Ovary (tissue), 7 donors: ENCODE measurements at regions not wholly inside any gene's neighbourhood (a gene's known extent, or its start where the extent isn't known, plus 50 kb on each side); places are given as distances from the start of the nearest gene placed in this dataset.
A peak's percentile ranks its signal among the peaks of the same experiment; 100 is the strongest.

ENCODE experiments used
- DNase-seq, 5 donors: peaks; one replicate each; pipeline ENCODE4 v3.0.0-alpha.2; 2019 to 2020
- H3K27ac ChIP-seq, 2 donors: fragments of 200-600 bp; one replicate each; pipeline versions ENCODE4 v1.5.1 to v1.8.0; 2019 to 2022
- H3K27me3 ChIP-seq: fragments of 200-600 bp; one replicate; pipeline ENCODE4 v1.8.0; 2022
- H3K36me3 ChIP-seq: fragments of 200-600 bp; sonication (generic); one replicate; pipeline ENCODE4 v1.5.1; 2019
- H3K4me1 ChIP-seq: one replicate; pipeline ENCODE4 v1.8.1; 2013; ENCODE audit warnings: mild to moderate bottlenecking, moderate library complexity; ENCODE audit not compliant: insufficient read depth
- H3K4me3 ChIP-seq: fragments of 200-600 bp; sonication (generic); one replicate; pipeline ENCODE4 v1.5.1; 2017
- H3K9me3 ChIP-seq, 2 donors: fragments of 200-600 bp in 1 of 2; sonication (generic) in 1 of 2; one replicate each; pipeline versions ENCODE4 v1.5.1 to v1.8.1; 2013 to 2019; ENCODE audit warnings: mild to moderate bottlenecking in 1 of 2, moderate library complexity in 1 of 2
- EP300 ChIP-seq: sonication (generic); formaldehyde crosslinking; IDR thresholded peaks from one replicate; pipeline ENCODE4 v1.6.1; 2017; ENCODE audit warnings: antibody characterized with exemption
- POLR2A ChIP-seq: fragments of 450-650 bp; IDR thresholded peaks from one replicate; pipeline ENCODE4 v1.6.1; 2017; ENCODE audit warnings: antibody characterized with exemption, mild to moderate bottlenecking, moderate library complexity
- WGBS, 3 donors: extraction: QIAGEN DNeasy Blood & Tissue Kit in 1 of 3; methylation state at CpG; one replicate each; pipeline versions ENCODE4 v1.1.5 to v1.1.7; 2013 to 2017; 5-methylcytosine and 5-hydroxymethylcytosine counted together
- intact Hi-C, 4 donors: fragments of 100-400 bp; cut with DNase I; formaldehyde crosslinking; loops; one replicate each; pipeline versions ENCODE4 v1.11.0 to v1.15.1; 2022 to 2023
- TF ChIP-seq, protein P1 (sequence below), 3 donors: fragments of 450-650 bp in 2 of 3; fragments of 200-600 bp in 1 of 3; IDR thresholded peaks; one replicate each; pipeline versions ENCODE4 v1.5.1 to v1.8.0; 2016 to 2022; ENCODE audit warnings: antibody characterized with exemption in 3 of 3, mild to moderate bottlenecking in 1 of 3
- donor health status: DM: no; HTN: no; CAD: no; lungs with moderate emphysema.
- donor health status: DM: no; HTN: no; CAD: no.
- donor health status: Bipolar disorder and iron deficiency.
- donor health status: DM: no; HTN: no; CAD: no.
- donor health status: DM: yes; HTN: yes; CAD: no.

DNA sequence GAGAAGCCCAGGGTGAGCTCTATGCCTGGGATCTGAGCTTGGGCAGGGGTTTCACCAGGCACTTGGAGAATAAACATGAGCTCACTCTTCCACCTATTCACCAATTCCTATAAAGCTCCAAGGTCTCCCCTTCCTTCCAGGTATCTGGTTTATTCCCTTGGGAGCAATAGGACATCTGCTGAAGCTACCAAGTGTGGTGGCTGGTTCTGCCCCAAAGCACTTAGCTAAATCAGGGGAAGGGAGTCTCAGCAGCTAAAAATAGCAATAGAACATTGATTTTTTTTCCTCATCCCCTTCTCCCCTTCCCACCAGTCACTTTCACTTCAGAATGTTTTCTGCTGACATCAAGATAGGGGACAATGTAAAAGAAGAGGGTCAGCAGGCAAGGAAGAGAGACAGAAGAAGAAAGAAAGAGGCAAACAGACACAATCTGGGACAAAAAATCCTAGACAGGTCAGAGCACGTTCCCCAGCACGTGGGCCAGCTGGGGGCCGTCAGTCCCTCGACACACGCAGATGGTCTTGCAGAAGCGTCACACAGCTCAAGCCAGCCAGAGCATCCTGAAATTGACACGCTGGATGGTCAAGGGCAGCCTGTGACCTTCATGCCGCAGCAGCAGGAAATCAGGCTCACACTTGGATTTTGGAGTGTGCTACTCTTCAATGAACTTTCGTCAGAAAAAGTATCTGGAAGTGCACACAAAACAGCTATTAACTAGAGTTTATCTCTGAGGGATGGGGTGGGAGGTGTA lies 176.0 kb downstream of the ZNF608 start:
- no peaks in the 10 kb centered on the region for H3K9me3 ChIP-seq
- no peaks in the 10 kb centered on the region for H3K27me3 ChIP-seq
- no peak overlapping the region for H3K4me3 ChIP-seq
- no peak overlapping the region for H3K27ac ChIP-seq
- no peak for TF ChIP-seq EP300
- TF ChIP-seq, protein P1, sequence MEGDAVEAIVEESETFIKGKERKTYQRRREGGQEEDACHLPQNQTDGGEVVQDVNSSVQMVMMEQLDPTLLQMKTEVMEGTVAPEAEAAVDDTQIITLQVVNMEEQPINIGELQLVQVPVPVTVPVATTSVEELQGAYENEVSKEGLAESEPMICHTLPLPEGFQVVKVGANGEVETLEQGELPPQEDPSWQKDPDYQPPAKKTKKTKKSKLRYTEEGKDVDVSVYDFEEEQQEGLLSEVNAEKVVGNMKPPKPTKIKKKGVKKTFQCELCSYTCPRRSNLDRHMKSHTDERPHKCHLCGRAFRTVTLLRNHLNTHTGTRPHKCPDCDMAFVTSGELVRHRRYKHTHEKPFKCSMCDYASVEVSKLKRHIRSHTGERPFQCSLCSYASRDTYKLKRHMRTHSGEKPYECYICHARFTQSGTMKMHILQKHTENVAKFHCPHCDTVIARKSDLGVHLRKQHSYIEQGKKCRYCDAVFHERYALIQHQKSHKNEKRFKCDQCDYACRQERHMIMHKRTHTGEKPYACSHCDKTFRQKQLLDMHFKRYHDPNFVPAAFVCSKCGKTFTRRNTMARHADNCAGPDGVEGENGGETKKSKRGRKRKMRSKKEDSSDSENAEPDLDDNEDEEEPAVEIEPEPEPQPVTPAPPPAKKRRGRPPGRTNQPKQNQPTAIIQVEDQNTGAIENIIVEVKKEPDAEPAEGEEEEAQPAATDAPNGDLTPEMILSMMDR (IDR thresholded peaks at IDR 0.05): no peak
- TF ChIP-seq POLR2A: no peak
- WGBS, 3 donors: 3 to 9% (median 4%) methylated on average over 9 of the region's 9 CpGs
- DNase-seq: peak; percentile 32 to 72 (median 46)
- H3K4me1 ChIP-seq: peaks cover 2% of the 10 kb centered on the region
- intact Hi-C loops: no loop called here
- no peaks in the 10 kb centered on the region for H3K36me3 ChIP-seq

DNA sequence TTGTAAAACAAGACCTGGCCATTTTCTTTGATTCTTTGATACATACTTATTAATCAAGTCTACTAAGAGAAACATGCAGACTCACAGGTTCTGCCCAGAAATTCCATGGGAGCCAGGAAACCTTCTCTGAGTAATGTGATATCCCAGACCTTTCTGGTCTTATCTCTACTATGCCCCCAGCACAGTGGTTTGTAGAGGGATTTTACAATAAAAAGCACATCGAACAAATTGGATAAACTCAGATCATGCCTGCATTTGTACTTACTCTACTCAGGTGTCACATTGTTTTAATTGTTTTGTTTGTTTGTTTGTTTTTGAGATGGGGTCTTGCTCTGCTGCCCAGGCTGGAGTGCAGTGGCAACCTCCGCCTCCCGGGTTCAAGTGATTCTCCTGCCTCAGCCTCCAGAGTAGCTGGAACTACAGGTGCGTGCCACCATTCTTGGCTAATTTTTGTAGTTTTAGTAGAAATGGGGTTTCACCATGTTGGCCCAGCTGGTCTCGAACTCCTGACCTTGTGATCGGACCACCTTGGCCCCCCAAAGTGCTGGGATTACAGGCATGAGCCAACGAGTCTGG lies 179.5 kb downstream of the ZNF608 start:
- H3K4me3 ChIP-seq: no peak overlapping the region
- TF ChIP-seq EP300 (no peak), POLR2A (no peak)
- TF ChIP-seq, protein P1 (IDR thresholded peaks at IDR 0.05): no peak
- no peaks in the 10 kb centered on the region for H3K36me3 ChIP-seq
- 88 to 95% (median 92%) methylated on average over 7 of the region's 7 CpGs for WGBS, 3 donors
- no peaks in the 10 kb centered on the region for H3K27me3 ChIP-seq
- H3K4me1 ChIP-seq: peaks cover 2% of the 10 kb centered on the region
- no peak for DNase-seq
- intact Hi-C loops: no loop called here
- H3K27ac ChIP-seq: no peak overlapping the region
- H3K9me3 ChIP-seq: no peaks in the 10 kb centered on the region

DNA sequence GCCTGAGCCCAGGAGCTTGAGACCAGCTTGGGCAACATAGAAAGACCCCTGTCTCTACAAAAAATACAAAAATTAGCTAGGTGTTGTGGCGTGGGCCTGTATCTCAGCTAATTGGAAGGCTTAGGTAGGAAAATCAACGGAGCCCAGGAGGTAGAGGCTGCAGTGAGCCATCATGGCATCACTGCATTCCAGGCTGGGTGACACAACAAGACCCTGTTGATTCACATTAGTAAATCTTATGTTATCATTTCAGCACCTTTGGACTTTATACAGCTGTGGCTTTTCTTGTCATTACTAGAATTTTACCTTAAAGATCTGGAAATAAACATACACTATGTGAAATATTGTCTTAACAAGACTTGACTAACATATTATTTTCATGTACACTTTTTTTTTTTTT lies 185.0 kb downstream of the ZNF608 start:
- Histone ChIP-seq H3K27me3 (no peaks in the 10 kb centered on the region), H3K4me1 (no peaks in the 10 kb centered on the region), H3K9me3 (no peaks in the 10 kb centered on the region), H3K27ac (no peak overlapping the region), H3K4me3 (no peak overlapping the region), H3K36me3 (no peaks in the 10 kb centered on the region)
- 90 to 98% (median 98%) methylated on average over 2 of the region's 2 CpGs for WGBS, 3 donors
- intact Hi-C loops: no loop called here
- TF ChIP-seq, protein P1 (IDR thresholded peaks at IDR 0.05): no peak
- TF ChIP-seq POLR2A (no peak), EP300 (no peak)
- DNase-seq: no peak

DNA sequence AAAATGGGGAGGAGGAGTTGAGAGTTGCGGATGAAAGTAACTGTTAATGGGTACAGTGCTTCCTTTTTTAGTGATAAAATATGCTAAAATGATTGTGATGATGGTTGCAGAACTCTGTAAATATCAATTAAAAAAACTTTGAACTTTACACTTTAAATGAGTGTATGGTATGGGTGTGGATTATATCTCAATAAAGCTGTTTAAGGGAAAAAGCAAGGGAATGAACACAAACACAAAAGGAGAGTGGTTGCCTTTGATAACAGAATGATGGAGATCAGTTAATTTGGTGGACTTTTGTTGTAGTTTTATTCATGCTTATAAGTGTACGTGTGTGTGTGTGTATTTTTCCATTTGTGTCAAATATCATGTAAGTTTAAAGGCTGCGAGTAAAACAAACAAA lies 186.1 kb downstream of the ZNF608 start:
- TF ChIP-seq EP300 (no peak), POLR2A (no peak)
- TF ChIP-seq, protein P1 (IDR thresholded peaks at IDR 0.05): no peak
- WGBS, 3 donors: 78 to 83% (median 83%) methylated on average over 3 of the region's 3 CpGs

More for the DNA sequence above, 186.1 kb downstream of the ZNF608 start:
- Histone ChIP-seq H3K9me3 (no peaks in the 10 kb centered on the region), H3K4me3 (no peak overlapping the region), H3K36me3 (no peaks in the 10 kb centered on the region), H3K27ac (no peak overlapping the region), H3K4me1 (no peaks in the 10 kb centered on the region), H3K27me3 (no peaks in the 10 kb centered on the region)
- no peak for DNase-seq
- intact Hi-C loops: no loop called here
